ENCODE measurements at regions not wholly inside any gene's neighbourhood (a gene's known extent, or its start where the extent isn't known, plus 50 kb on each side); places are given as distances from the start of the nearest gene placed in this dataset.

DNA sequence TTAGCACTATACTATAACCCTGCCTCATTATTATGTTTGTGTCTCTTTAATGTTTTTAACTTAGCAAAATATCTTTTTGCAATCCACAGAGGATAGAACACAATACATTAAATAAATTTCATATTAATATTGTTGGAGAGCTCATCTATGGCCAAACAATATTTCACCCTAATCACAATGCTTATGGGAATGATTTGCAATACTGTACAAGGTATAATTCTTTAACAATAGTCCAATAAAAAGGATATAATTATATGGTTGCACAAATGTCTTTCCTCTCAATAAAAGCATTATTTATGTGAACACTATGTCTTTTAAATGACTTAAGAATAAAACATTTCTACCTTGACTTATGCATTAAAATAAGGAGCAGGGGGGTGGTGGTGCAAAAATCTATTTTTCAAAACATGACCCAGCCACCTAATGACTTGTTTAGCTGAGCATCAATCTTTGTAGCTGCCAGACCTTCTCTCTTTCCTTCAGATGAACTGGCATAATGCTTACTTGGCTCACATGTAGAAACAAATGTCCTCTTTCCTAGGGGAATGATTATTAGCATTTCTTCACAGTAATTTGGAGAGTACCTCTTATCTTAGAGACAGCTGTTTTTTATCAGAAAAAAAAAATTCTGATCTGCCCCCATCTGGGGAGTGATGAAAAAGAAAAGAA, 1933.6 kb upstream of the LRRTM1 start:
- no peak for DNase-seq (ENCODE audit: extremely low read depth, low read depth)
- TF ChIP-seq, protein P1, sequence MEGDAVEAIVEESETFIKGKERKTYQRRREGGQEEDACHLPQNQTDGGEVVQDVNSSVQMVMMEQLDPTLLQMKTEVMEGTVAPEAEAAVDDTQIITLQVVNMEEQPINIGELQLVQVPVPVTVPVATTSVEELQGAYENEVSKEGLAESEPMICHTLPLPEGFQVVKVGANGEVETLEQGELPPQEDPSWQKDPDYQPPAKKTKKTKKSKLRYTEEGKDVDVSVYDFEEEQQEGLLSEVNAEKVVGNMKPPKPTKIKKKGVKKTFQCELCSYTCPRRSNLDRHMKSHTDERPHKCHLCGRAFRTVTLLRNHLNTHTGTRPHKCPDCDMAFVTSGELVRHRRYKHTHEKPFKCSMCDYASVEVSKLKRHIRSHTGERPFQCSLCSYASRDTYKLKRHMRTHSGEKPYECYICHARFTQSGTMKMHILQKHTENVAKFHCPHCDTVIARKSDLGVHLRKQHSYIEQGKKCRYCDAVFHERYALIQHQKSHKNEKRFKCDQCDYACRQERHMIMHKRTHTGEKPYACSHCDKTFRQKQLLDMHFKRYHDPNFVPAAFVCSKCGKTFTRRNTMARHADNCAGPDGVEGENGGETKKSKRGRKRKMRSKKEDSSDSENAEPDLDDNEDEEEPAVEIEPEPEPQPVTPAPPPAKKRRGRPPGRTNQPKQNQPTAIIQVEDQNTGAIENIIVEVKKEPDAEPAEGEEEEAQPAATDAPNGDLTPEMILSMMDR (IDR thresholded peaks at IDR 0.05; ENCODE audit: low read depth, low read length, missing control alignments): no peak
- H3K4me3 ChIP-seq (replicated peaks; ENCODE audit: low read depth, low read length): no peak overlapping the region

DNA sequence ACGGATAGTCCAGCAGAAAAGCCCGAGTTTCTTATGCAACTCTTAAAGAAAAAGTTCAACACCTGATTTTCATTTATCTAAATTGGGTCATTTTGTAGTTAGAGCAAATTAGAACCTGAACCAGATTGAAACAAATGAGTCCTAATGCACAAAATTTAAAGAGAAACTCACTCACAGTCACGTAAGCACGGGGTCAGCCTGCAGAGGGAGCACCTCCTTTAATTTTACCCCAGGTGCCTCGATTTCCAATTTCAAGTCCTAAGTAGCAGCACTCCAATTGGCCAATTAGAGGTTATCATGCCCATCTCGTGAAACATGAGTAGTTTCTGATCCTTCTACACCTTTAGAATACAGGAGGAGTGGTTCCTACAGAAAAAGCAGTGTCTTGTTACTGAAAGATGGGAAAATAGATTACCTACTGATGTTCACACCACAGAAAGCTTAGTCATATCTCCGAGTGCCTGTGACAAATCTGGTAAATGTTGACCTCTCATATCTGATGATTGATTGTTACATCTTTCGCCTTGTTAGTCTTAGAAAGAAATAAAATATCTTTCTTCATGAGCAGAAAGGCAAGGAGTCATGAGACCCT, 1929.8 kb upstream of the LRRTM1 start:
- DNase-seq (ENCODE audit: extremely low read depth, low read depth): no peak
- H3K4me3 ChIP-seq (replicated peaks; ENCODE audit: low read depth, low read length): no peak overlapping the region

DNA sequence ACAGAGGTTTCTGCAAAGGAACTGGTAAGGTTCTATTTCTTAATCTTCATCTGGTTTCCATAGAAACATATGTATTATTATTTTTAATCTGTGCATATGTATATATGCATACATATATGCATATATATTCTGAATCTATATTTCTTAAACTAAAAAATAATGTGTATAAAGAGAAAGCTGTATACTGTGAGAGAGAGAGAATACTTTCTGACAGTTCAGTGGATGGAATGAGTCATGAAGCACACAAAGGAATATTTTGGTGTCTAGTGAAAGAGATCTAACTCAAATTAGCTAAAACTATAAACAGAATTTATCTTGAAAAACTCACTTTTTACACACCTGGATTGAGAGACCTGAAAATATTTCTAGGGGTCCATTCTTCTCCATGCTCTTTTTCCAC, 1929.3 kb upstream of the LRRTM1 start:
- no peak for DNase-seq (ENCODE audit: extremely low read depth, low read depth)
- no peak overlapping the region for H3K4me3 ChIP-seq (replicated peaks; ENCODE audit: low read depth, low read length)
- TF ChIP-seq, protein P1 (IDR thresholded peaks at IDR 0.05; ENCODE audit: low read depth, low read length, missing control alignments): no peak

More for the DNA sequence above, 1929.8 kb upstream of the LRRTM1 start:
- TF ChIP-seq, protein P1 (IDR thresholded peaks at IDR 0.05; ENCODE audit: low read depth, low read length, missing control alignments): no peak

DNA sequence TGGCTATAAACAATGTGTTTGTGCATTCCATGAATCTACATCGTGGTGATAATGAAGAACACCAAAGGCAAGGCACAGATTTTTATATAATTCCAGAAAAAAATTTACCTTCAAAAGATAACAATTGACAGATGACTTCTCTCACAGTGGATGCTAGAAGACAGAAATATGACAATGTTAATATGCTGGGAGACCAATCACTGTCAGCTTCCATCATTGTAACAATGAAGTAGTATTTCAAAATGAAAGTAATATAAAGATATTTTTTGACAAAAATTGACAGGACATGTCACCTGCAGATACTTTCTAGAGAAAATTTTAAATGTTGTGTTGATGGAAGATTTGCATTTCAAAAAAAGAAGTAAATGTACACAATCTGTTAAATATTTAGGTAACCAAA, 1925.9 kb upstream of the LRRTM1 start:
- no peak for DNase-seq (ENCODE audit: extremely low read depth, low read depth)
- TF ChIP-seq, protein P1 (IDR thresholded peaks at IDR 0.05; ENCODE audit: low read depth, low read length, missing control alignments): no peak

DNA sequence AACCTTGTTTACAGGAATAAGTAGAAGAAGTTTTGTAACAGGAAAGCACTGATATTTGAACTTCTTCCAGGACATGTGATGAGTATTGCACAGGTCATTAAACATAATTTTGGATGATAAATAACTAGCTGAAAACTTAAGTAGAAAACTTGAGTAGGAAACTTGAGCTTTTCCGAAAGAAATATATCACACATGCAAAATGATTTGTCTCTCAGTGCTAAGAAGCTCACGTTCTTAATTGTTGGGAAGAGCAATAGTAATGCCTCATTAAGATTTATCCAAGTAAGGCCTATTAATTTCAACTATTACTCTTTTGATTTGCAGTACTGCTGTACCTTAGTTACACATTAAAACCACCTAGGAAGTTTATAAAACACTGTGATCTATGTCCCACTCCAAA, 1921.9 kb upstream of the LRRTM1 start:
- TF ChIP-seq, protein P1 (IDR thresholded peaks at IDR 0.05; ENCODE audit: low read depth, low read length, missing control alignments): no peak
- DNase-seq (ENCODE audit: extremely low read depth, low read depth): no peak
- H3K4me3 ChIP-seq (replicated peaks; ENCODE audit: low read depth, low read length): no peak overlapping the region

More for the DNA sequence above, 1925.9 kb upstream of the LRRTM1 start:
- H3K4me3 ChIP-seq (replicated peaks; ENCODE audit: low read depth, low read length): no peak overlapping the region

DNA sequence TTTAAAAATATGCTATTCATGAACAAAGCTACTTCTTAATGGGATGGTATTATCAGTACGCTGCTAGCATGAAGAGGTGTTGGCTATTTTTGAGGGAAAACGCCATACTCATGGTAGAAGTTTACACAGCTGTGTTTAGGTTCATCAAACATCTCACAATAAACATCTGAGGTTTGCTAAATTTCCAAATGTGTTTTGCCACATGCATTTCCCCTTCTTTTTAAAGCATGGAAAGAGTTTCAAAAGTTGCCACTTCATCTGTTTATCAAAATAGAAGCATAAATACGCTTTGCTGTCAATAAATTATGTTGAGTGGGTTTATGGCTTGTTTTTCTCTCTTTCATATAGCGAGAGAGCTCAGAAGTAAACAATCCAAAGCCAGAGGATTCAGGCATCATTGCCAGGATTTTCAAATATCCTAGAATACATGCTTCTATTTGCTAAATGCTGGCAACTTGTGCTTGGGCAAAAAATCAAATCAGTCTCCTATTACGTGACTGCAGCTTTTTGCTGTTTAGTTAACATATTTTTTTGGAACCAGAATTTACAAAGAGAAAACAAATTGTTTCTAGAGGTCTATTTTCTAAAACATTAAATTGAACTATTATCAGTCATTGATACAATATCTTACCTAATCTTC, 1919.9 kb upstream of the LRRTM1 start:
- H3K4me3 ChIP-seq (replicated peaks; ENCODE audit: low read depth, low read length): no peak overlapping the region
- TF ChIP-seq, protein P1 (IDR thresholded peaks at IDR 0.05; ENCODE audit: low read depth, low read length, missing control alignments): no peak
- DNase-seq (ENCODE audit: extremely low read depth, low read depth): no peak
